Endothelial cell of umbilical vein (primary cell): ENCODE measurements at regions not wholly inside any gene's neighbourhood (a gene's known extent, or its start where the extent isn't known, plus 50 kb on each side); places are given as distances from the start of the nearest gene placed in this dataset.

ENCODE experiments used
- POLR2AphosphoS5 ChIP-seq: IDR thresholded peaks from 2 replicates; pipeline ENCODE4 v1.6.1; 2012; ENCODE audit warnings: low read depth, mild to moderate bottlenecking, control low read depth, low read length, moderate library complexity; ENCODE audit not compliant: insufficient read depth
- TF ChIP-seq, protein P1 (sequence below), 2 donors: IDR thresholded peaks; 1 replicate in 1 of 2; 2 replicates in 1 of 2; pipeline ENCODE4 v1.5.1; 2011; ENCODE audit warnings: low read length in 2 of 2, mild to moderate bottlenecking in 2 of 2, moderate library complexity in 2 of 2, control low read depth in 1 of 2, inconsistent platforms in 1 of 2, low read depth in 1 of 2; ENCODE audit not compliant: insufficient read depth in 1 of 2; ENCODE audit errors: extremely low read depth in 1 of 2

GRCh38 chr1:181239086-181239485, 150.6 kb downstream of the IER5 start:
- TF ChIP-seq POLR2AphosphoS5: no peak
- TF ChIP-seq, protein P1, sequence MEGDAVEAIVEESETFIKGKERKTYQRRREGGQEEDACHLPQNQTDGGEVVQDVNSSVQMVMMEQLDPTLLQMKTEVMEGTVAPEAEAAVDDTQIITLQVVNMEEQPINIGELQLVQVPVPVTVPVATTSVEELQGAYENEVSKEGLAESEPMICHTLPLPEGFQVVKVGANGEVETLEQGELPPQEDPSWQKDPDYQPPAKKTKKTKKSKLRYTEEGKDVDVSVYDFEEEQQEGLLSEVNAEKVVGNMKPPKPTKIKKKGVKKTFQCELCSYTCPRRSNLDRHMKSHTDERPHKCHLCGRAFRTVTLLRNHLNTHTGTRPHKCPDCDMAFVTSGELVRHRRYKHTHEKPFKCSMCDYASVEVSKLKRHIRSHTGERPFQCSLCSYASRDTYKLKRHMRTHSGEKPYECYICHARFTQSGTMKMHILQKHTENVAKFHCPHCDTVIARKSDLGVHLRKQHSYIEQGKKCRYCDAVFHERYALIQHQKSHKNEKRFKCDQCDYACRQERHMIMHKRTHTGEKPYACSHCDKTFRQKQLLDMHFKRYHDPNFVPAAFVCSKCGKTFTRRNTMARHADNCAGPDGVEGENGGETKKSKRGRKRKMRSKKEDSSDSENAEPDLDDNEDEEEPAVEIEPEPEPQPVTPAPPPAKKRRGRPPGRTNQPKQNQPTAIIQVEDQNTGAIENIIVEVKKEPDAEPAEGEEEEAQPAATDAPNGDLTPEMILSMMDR (IDR thresholded peaks at IDR 0.05; ENCODE audit: extremely low read depth in 1 of 2, insufficient read depth in 1 of 2, low read depth in 1 of 2, low read length in 2 of 2): no peak
